IMR-90 (cell line): ENCODE measurements at regions not wholly inside any gene's neighbourhood (a gene's known extent, or its start where the extent isn't known, plus 50 kb on each side); places are given as distances from the start of the nearest gene placed in this dataset.

Source experiments
- ATAC-seq: fragments of 200-7000 bp; cut with Tn5 transposase; 2 replicates; pipeline ENCODE4 v1.9.1; 2020; ENCODE audit warnings: low read depth, mild to moderate bottlenecking, moderate library complexity
- BruUV-seq: library from RNA; stranded (reverse); fragments of 400-500 nt; replicated peaks from 2 replicates; lab custom pipeline; 2021; lab: Mats Ljungman, UMichigan
- CTCF ChIA-PET: fragments of 300-600 bp; formaldehyde crosslinking; extraction: SDS; loops from one replicate; lab custom pipeline; 2021; ENCODE audit warnings: antibody characterized with exemption; lab: Yijun Ruan, JAX
- POLR2A ChIA-PET: fragments of 300-600 bp; sonication (Branson Sonifier 250); formaldehyde crosslinking; loops from one replicate; lab custom pipeline; 2022; ENCODE audit warnings: antibody characterized with exemption; ENCODE audit not compliant: unreplicated experiment; lab: Charles Lee
- DNase-seq: peaks from one replicate; pipeline ENCODE4 v3.0.0; 2013
- H2AFZ ChIP-seq: replicated peaks from 2 replicates; pipeline ENCODE3; 2013; ENCODE audit warnings: low read length, mild to moderate bottlenecking; ENCODE audit not compliant: poor library complexity
- H2AK5ac ChIP-seq: 2 replicates; pipeline ENCODE4 v1.6.1; 2013; ENCODE audit warnings: low read depth, low read length, inconsistent platforms
- H2AK9ac ChIP-seq: replicated peaks from 2 replicates; pipeline ENCODE3; 2013; ENCODE audit warnings: mild to moderate bottlenecking, low read depth, low read length, moderate library complexity; ENCODE audit not compliant: poor library complexity
- H2BK120ac ChIP-seq: 2 replicates; pipeline ENCODE4 v1.6.1; 2013; ENCODE audit warnings: low read depth, low read length, inconsistent platforms
- H2BK15ac ChIP-seq: 3 replicates; pipeline ENCODE4 v1.6.1; 2013; ENCODE audit warnings: low read depth, low read length, inconsistent platforms
- H2BK20ac ChIP-seq: 2 replicates; pipeline ENCODE4 v1.6.1; 2013; ENCODE audit warnings: low read depth, mild to moderate bottlenecking, inconsistent platforms, low read length, moderate library complexity
- H2BK5ac ChIP-seq: 2 replicates; pipeline ENCODE4 v1.6.1; 2013; ENCODE audit warnings: mild to moderate bottlenecking, low read depth, low read length, inconsistent platforms; ENCODE audit not compliant: poor library complexity, severe bottlenecking
- H3K14ac ChIP-seq: replicated peaks from 2 replicates; pipeline ENCODE4 v1.6.1; 2013; ENCODE audit warnings: low read depth, low read length, inconsistent platforms
- H3K18ac ChIP-seq: 2 replicates; pipeline ENCODE4 v1.6.1; 2013; ENCODE audit warnings: low read depth, low read length, control low read depth
- H3K23ac ChIP-seq: 2 replicates; pipeline ENCODE4 v1.6.1; 2013; ENCODE audit warnings: low read depth, low read length, inconsistent platforms
- H3K27ac ChIP-seq: 2 replicates; pipeline ENCODE4 v1.5.1; 2013; ENCODE audit warnings: mild to moderate bottlenecking, control low read depth, low read length; ENCODE audit not compliant: insufficient read depth
- H3K27me3 ChIP-seq: 2 replicates; pipeline ENCODE4 v1.6.1; 2013; ENCODE audit warnings: low read length; ENCODE audit not compliant: control insufficient read depth, insufficient read depth
- H3K36me3 ChIP-seq: 2 replicates; pipeline ENCODE4 v1.6.1; 2013; ENCODE audit warnings: low read length, mixed read lengths; ENCODE audit not compliant: control insufficient read depth, insufficient read depth
- H3K4ac ChIP-seq: 2 replicates; pipeline ENCODE4 v1.6.1; 2013; ENCODE audit warnings: low read depth, low read length, inconsistent platforms
- H3K4me1 ChIP-seq: 2 replicates; pipeline ENCODE4 v1.6.1; 2013; ENCODE audit warnings: low read length, mixed read lengths; ENCODE audit not compliant: control insufficient read depth, insufficient read depth
- H3K4me2 ChIP-seq: 2 replicates; pipeline ENCODE4 v1.6.1; 2013; ENCODE audit warnings: low read depth, mild to moderate bottlenecking, control low read depth, low read length, moderate library complexity
- H3K4me3 ChIP-seq: 2 replicates; pipeline ENCODE4 v1.5.1; 2013; ENCODE audit warnings: low read depth, mild to moderate bottlenecking, control low read depth, low read length, moderate library complexity; ENCODE audit not compliant: insufficient read depth
- H3K56ac ChIP-seq: 2 replicates; pipeline ENCODE4 v1.6.1; 2013; ENCODE audit warnings: low read length, inconsistent platforms; ENCODE audit not compliant: insufficient read depth; ENCODE audit errors: extremely low read depth
- H3K79me1 ChIP-seq, 2 experiments: 2 replicates each; pipeline ENCODE4 v1.6.1; 2013; ENCODE audit warnings: low read length in 2 of 2, inconsistent platforms in 1 of 2, low read depth in 1 of 2
- H3K9ac ChIP-seq: 2 replicates; pipeline ENCODE4 v1.6.1; 2013; ENCODE audit warnings: low read depth, low read length, control low read depth
- H3K9me1 ChIP-seq: 2 replicates; pipeline ENCODE4 v1.6.1; 2013; ENCODE audit warnings: low read length, inconsistent platforms; ENCODE audit not compliant: insufficient read depth
- H3K9me3 ChIP-seq: 2 replicates; pipeline ENCODE4 v1.6.1; 2013; ENCODE audit warnings: low read length; ENCODE audit not compliant: control insufficient read depth, insufficient read depth
- H4K20me1 ChIP-seq: 2 replicates; pipeline ENCODE4 v1.6.1; 2013; ENCODE audit warnings: low read length, inconsistent platforms; ENCODE audit not compliant: insufficient read depth
- H4K5ac ChIP-seq: 2 replicates; pipeline ENCODE4 v1.6.1; 2013; ENCODE audit warnings: mild to moderate bottlenecking, low read depth, low read length, control low read depth
- H4K8ac ChIP-seq, 2 experiments: 2 replicates each; pipeline ENCODE4 v1.6.1; 2013; ENCODE audit warnings: low read depth in 2 of 2, low read length in 2 of 2, control low read depth in 1 of 2, inconsistent platforms in 1 of 2
- H4K91ac ChIP-seq: 2 replicates; pipeline ENCODE4 v1.6.1; 2013; ENCODE audit warnings: low read depth, low read length, inconsistent platforms; ENCODE audit not compliant: insufficient read depth
- CEBPB ChIP-seq: IDR thresholded peaks from 2 replicates; pipeline ENCODE4 v1.6.1; 2012; ENCODE audit warnings: low read depth, low read length, improper control_type of control experiment
- CTCF ChIP-seq: conservative IDR thresholded peaks from 2 replicates; pipeline ENCODE4 v1.5.1; 2012; ENCODE audit warnings: mild to moderate bottlenecking, low read depth, low read length, improper control_type of control experiment
- MAZ ChIP-seq: IDR thresholded peaks from 2 replicates; pipeline ENCODE4 v1.6.1; 2012; ENCODE audit warnings: low read depth, mild to moderate bottlenecking, low read length, improper control_type of control experiment, moderate library complexity, borderline replicate concordance
- MXI1 ChIP-seq: IDR thresholded peaks from 2 replicates; pipeline ENCODE4 v1.6.1; 2012; ENCODE audit warnings: low read depth, mild to moderate bottlenecking, low read length, moderate library complexity, borderline replicate concordance
- NFE2L2 ChIP-seq: fragments of 150-350 bp; IDR thresholded peaks from 2 replicates; pipeline ENCODE4 v1.6.1; 2016; ENCODE audit warnings: low read depth, mild to moderate bottlenecking, low read length
- SMC3 ChIP-seq: fragments of 150-350 bp; IDR thresholded peaks from 2 replicates; pipeline ENCODE4 v1.6.1; 2016; ENCODE audit warnings: low read depth, mild to moderate bottlenecking, antibody characterized with exemption, low read length, moderate library complexity
- WGBS, 2 experiments: methylation state at CpG; one replicate each; pipeline versions ENCODE4 v1.1.5 to v1.1.7; 2013; ENCODE audit warnings: missing lambda C conversion rate in 2 of 2; ENCODE audit not compliant: insufficient read length in 1 of 2; ENCODE audit errors: extremely low coverage in 2 of 2; 5-methylcytosine and 5-hydroxymethylcytosine counted together
- dilution Hi-C: fragments of 300-500 bp; cut with HindIII; formaldehyde crosslinking; loops from one replicate; pipeline ENCODE4 v1.14.3; 2018; ENCODE audit warnings: low sequenced_read_pairs; ENCODE audit not compliant: unreplicated experiment
- in situ Hi-C: fragments of 300-500 bp; cut with MboI; formaldehyde crosslinking; loops from 3 replicates; pipeline ENCODE4 v1.14.3; 2019; ENCODE audit warnings: low sequenced_read_pairs, inconsistent platforms, mixed read lengths
- intact Hi-C: fragments of 100-400 bp; cut with micrococcal nuclease; formaldehyde crosslinking; loops from 2 replicates; pipeline ENCODE4 v1.10.0; 2022

DNA sequence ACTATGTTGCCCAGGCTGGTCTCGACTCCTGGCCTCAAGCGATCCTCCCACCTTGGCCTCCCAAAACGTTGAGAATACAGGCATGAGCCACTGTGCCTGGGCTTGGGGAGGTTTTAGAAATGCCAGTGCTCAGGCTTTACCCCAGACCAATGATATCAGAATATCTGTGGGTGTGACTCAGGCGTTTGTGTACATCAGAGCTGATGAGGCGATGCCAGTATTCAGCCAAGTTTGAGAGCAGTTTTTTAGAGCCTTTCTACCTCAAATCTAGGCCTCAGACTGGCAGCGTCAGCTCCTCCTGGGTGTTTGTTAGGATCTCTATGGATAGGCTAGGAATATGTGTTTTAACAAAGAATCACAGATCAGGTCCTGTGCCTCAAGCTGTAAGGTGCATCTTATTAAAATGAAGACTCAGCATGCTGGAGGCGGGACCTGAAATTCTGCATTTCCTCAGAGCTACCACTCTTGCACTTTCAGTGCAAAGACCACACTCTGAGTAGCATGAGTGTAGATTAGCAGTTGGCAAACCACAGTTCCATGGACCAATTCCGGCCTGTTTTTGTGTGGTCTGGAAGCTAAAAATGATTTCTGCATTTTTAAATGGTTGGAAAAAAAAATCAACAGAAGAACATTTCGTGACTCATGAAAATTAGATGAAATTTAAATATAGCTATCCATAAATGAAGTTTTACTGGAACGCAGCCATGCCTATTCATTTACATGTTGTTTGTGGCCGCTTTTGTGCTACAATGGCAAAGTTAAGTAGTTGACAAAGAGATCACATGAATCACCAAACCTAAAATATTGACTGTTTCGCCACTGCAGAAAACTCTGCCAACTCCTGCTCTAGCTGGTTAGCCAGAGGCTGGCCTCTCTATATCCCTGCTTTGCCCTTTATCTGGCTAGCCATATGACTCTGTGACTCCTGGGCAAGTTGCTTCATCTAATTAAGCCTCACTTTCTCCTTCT is 92.2 kb downstream of the KLF4 start (continued):
- TF ChIP-seq MAZ (no peak), CEBPB (no peak)

GRCh38 chr9:107394264-107394663 is 95.3 kb downstream of the KLF4 start:
- Histone ChIP-seq H2BK20ac (no peak overlapping the region), H2AFZ (no peak overlapping the region), H3K36me3 (no peaks in the 10 kb centered on the region), H3K27me3 (no peaks in the 10 kb centered on the region; the same call in 1 of the 2 replicates), H3K9me1 (no peaks in the 10 kb centered on the region), H3K23ac (no peak overlapping the region), H4K91ac (no peak overlapping the region), H3K4ac (no peak overlapping the region), H4K8ac (no peak overlapping the region), H3K27ac (no peak overlapping the region), H2BK15ac (no peak overlapping the region), H3K79me1 (no peaks in the 10 kb centered on the region), H3K4me3 (no peak overlapping the region), H3K9me3 (no peaks in the 10 kb centered on the region), H2BK5ac (no peak overlapping the region), H3K9ac (no peak overlapping the region), H3K56ac (no peak overlapping the region), H3K18ac (no peak overlapping the region), H2AK5ac (no peak overlapping the region), H3K4me2 (no peak overlapping the region), H3K14ac (no peak overlapping the region), H4K5ac (no peak overlapping the region), H2AK9ac (no peak overlapping the region), H2BK120ac (no peak overlapping the region), H4K20me1 (no peaks in the 10 kb centered on the region), H3K4me1 (peaks cover 2% of the 10 kb centered on the region; the same call in 1 of the 2 replicates)
- dilution Hi-C loops: no loop called here
- BruUV-seq: no TSS peak
- no peak for TF ChIP-seq MXI1
- TF ChIP-seq CEBPB: no peak
- no peak for TF ChIP-seq SMC3
- no peak for TF ChIP-seq NFE2L2
- no peak for TF ChIP-seq CTCF
- intact Hi-C loops: no loop called here
- ChIA-PET POLR2A (no interaction called here), CTCF (interaction anchor here (0.6 kb wide), 1 partner anchor 1051 kb away, joined by 3 read pairs; no protein-coding TSS in a partner anchor)
- DNase-seq (no peak), ATAC-seq (no peak)
- 27% methylated on average over 3 of the region's 5 CpGs; no CpG with 5 or more reads in 1 of the 2 experiments for WGBS, 2 experiments
- in situ Hi-C loops: no loop called here
